ENCODE measurements at regions not wholly inside any gene's neighbourhood (a gene's known extent, or its start where the extent isn't known, plus 50 kb on each side); places are given as distances from the start of the nearest gene placed in this dataset.

DNA sequence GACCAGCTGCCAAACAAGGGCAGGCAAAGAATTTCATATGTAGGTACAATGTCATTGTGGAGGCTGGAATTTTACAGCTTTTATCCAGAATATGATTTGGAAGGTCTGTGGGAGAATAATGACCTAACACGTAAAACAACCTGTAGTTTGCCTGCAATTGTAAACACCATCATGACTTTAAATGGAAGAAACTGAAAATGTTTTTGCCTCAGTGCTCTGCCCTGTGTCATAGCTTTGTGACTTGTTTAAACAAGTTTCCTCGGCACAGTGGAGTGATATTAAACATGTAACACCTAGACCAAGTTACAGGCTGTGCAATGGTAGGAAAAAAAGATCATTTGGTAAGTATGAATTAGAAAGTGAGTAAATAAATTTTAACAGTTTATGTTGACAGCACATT, 171.6 kb upstream of the MBNL1 start:
- no peak for DNase-seq (ENCODE audit: low read depth in 4 of 4, low spot score in 1 of 4)

DNA sequence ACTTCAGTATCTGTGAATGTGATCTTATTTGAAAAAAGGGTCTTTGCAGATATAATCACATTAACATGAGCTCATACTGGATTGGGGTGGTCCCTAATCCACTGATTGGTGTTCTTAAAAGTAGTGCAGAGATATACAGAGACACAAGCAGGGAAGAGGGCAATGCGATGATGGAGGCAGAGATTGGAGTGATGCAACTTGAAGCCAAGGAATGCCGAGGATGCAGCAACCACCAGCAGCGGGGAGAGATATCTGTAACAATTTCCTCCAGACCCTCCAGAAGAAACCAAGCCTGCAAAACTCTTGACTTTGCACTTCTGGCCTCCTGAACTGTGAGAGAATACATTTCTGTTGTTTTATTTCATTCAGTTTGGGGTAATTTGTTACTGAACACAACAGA, 171.0 kb upstream of the MBNL1 start:
- DNase-seq (ENCODE audit: low read depth in 4 of 4, low spot score in 1 of 4) = no peak

DNA sequence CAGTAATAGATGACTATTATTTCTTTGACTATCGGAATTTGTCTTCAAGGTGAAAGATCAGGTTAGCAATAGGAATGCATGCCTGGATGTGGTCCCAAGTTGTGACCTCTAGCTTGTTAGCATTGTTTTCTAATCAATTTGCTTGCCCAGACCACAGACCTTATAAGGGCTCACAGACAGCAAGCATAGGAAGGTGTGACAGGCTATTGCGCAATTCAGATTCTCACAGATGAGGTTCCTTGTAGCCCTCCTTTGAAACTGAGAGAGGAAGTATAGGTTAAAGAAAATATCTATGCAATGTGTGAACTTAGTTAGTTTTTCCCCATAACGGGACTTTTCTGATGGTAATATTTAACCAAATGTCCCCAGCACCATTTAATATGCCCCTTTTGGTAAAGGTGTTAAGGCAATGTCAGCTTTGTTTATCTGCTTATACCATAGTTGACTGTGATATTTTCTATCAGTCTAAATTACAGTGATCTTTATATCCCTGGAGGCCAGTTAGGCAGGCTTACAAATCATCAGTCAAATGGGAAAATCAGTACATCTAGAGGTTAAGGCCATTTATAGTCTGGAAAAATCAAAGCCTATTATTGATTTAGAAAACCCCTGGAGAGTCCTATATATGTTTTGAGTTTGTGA, 168.1 kb upstream of the MBNL1 start:
- no peak for DNase-seq (ENCODE audit: low read depth in 4 of 4, low spot score in 1 of 4)

GRCh38 chr3:152102410-152102809, 166.3 kb upstream of the MBNL1 start:
- no peak for DNase-seq (ENCODE audit: low read depth in 4 of 4, low spot score in 1 of 4)

GRCh38 chr3:152103257-152103656, 165.5 kb upstream of the MBNL1 start:
- no peak for DNase-seq (ENCODE audit: low read depth in 4 of 4, low spot score in 1 of 4)

GRCh38 chr3:152104847-152105415, 163.8 kb upstream of the MBNL1 start:
- no peak for DNase-seq (ENCODE audit: low read depth in 4 of 4, low spot score in 1 of 4)

DNA sequence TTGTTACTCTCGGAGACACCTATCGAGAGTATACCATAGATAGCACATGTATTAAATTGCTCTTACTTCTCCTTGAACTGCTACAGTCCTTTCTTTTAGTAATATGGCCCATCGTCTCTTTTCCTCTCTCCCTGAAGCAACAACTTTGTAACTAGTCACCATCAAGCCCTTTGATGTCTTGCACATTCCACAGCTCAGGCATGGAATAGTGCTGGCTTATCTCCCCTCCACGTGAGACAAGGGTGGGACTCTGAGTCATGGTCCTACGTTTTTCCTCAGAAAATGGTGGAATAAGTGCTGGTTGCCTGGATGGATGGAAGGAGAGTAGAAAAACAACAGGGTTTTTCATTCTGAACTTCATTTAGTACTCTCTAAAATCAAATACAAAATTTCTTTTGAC, 163.3 kb upstream of the MBNL1 start:
- no peak for DNase-seq (ENCODE audit: low read depth in 4 of 4, low spot score in 1 of 4)

GRCh38 chr3:152109038-152109437, 159.7 kb upstream of the MBNL1 start:
- no peak for DNase-seq (ENCODE audit: low read depth in 4 of 4, low spot score in 1 of 4)

- DNase-seq (ENCODE audit: low read depth in 4 of 4, low spot score in 1 of 4) = no peak
These were observed 155.3 kb upstream of the MBNL1 start for GRCh38 chr3:152113413-152113812.

DNA sequence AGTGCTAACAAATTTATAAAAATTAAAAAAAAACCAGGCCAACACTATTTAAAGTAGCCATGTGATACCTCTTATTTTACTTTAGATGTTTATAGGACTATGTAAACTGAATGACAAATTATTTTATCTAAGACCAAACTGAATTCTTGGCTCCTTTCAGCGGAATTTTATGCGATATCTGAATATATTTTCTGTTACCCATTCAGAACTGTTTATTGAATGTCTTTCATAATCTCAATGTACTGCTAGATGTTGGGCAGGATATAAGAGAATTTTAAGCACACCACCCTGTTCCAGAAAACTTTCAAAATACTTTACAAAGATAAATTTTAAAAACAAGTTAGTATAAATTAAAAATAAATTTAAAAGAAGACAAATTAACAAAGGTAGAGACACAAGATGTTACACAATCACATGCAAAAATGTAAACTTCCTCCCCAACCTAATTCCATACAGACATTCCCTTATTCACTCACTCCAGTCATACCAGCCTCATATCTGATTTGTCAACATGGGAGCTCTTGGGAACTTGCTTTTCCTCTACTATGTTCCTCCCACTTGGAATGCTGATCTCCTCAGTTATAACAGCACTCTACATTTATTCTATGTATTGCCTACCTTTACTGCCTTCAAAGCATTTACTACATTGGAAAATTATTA, 154.6 kb upstream of the MBNL1 start:
- no peak for DNase-seq (ENCODE audit: low read depth in 4 of 4, low spot score in 1 of 4)

- DNase-seq (ENCODE audit: low read depth in 4 of 4, low spot score in 1 of 4) = no peak
These were observed 148.0 kb upstream of the MBNL1 start for GRCh38 chr3:152120601-152121269.

GRCh38 chr3:152121270-152121636, 147.5 kb upstream of the MBNL1 start:
- DNase-seq (ENCODE audit: low read depth in 4 of 4, low spot score in 1 of 4) = no peak

- DNase-seq (ENCODE audit: low read depth in 4 of 4, low spot score in 1 of 4) = no peak
These were observed 145.9 kb upstream of the MBNL1 start for GRCh38 chr3:152122851-152123250.

DNA sequence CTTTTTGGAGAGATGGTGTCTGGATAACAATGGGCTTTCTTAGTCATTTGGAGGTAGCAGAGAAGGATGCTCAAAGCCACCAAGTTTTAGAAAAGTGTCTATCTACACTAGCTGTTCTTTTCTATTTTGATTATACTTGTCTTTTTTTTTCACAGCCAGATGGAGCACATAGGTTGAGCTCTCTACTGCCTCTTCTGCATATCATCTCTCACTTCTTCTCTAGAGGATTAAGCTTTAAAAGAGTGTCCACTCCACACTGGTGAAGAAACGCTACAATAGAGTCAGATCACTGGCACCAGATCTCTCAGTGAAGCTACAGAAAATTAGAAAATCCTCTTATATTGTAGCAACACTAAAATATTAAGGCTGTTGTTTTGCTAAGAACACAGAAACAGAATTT, 145.3 kb upstream of the MBNL1 start:
- DNase-seq (ENCODE audit: low read depth in 4 of 4, low spot score in 1 of 4) = no peak

DNA sequence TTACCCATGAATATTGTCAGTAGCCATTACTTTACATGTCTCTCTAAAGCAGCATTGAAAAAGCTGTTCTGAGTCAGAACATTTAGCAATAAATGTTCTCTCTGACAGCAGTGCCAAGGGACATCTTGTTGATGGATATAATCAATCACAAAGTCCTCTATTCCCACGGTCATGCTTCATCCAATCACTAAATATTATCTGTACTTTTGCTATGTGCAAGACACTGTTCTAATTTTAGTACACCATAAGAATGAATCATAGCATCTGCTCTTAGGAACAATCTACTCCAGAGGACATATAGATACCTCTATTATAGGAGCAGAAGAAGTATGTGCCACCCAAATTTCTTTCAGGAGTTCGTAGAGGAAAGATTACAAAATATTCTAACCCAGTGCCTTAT, 142.5 kb upstream of the MBNL1 start:
- no peak for DNase-seq (ENCODE audit: low read depth in 4 of 4, low spot score in 1 of 4)

DNA sequence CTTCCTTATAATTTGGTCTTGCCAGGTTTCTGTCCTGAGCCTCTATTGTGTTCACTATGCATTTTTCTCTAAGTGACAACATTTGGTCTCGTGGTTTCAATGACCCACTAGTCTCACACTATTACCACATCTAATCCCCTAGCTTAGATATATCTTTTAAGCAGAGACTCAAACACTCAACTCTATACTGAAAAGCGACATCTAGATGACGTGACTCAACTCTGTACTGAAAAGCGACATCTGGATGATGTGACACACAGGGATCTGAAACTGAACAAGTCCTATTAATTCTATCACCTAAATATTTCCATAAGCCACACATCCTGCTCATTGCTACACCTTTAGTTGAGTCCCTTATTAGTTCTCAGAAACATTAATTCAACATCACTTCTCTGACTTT, 141.7 kb upstream of the MBNL1 start:
- DNase-seq (ENCODE audit: low read depth in 4 of 4, low spot score in 1 of 4) = peak in 1 of 4 experiments; percentile 1

DNA sequence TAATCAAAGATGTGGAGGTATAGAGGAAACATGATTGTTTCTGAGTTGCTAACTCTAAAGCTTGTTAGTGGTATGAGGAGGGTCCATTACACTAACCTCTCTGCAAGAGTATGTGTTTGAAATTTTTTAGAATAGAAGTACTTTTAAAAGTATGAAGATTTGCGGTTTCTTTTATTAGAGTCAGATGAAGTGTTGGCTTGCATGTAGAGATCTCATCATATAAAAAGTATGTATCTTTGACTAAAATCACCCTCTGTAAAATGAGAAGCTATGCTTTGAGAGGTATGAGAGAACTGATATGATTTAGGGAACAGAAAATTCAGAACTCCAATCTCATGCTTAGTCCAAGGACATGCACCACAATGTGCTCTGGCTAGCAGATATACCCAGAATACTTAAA, 140.4 kb upstream of the MBNL1 start:
- DNase-seq (ENCODE audit: low read depth in 4 of 4, low spot score in 1 of 4) = no peak

GRCh38 chr3:152139651-152140050, 129.1 kb upstream of the MBNL1 start:
- DNase-seq (ENCODE audit: low read depth in 4 of 4, low spot score in 1 of 4) = no peak

DNA sequence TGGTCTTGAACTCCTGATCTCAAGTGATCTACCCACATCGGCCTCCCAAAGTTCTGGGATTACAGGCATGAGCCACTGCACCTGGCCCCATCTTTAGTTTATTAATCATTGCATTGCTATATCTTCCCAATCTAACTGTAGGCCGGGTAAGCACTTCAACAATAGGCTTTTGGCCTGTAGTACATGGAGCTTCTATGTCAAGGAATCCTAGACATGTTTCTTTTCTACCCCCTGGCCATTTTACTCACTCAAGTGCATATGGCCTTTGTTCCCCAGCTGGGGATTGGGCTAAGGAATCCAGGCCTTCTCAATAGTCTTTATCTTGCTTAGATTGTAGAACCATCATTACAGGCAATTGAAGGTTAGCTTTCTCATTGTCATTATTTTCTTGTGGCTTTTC, 122.3 kb upstream of the MBNL1 start:
- DNase-seq (ENCODE audit: low read depth in 4 of 4, low spot score in 1 of 4) = no peak

GRCh38 chr3:152147748-152148147, 121.0 kb upstream of the MBNL1 start:
- DNase-seq (ENCODE audit: low read depth in 4 of 4, low spot score in 1 of 4) = no peak

GRCh38 chr3:152148579-152148978, 120.2 kb upstream of the MBNL1 start:
- no peak for DNase-seq (ENCODE audit: low read depth in 4 of 4, low spot score in 1 of 4)

DNA sequence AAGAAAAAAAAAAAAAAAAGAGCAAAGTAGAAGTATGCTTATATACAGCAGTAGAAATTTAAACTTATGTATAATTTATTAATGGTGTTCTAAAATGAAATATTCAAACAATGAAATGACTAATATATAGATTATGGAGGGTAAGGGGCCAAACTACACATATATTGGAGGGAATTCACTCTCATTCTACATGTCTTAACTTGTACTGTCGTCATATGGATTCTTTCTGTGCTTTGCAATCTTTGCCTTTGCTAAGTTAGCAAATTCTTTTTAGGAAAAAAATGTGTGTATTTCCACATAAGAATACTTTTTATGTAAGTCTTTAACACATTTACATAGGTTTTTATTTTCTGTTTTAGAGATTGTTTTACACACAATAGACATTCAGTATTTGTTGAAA, 118.9 kb upstream of the MBNL1 start:
- no peak for DNase-seq (ENCODE audit: low read depth in 4 of 4, low spot score in 1 of 4)
